ENCODE measurements at regions not wholly inside any gene's neighbourhood (a gene's known extent, or its start where the extent isn't known, plus 50 kb on each side); places are given as distances from the start of the nearest gene placed in this dataset.
A peak's percentile ranks its signal among the peaks of the same experiment; 100 is the strongest.

GRCh38 chr5:178787889-178788288 lies 57.4 kb upstream of the ZNF354A start:
- H3K36me3 ChIP-seq (ENCODE audit: control insufficient read depth, insufficient read depth, low read length) = no peaks in the 10 kb centered on the region
- DNase-seq (ENCODE audit: low read depth) = no peak
- no peaks in the 10 kb centered on the region for H3K27me3 ChIP-seq (ENCODE audit: control insufficient read depth, insufficient read depth, low read length)
- no peak overlapping the region for H3K4me3 ChIP-seq (ENCODE audit: low read depth, low read length)
- TF ChIP-seq CTCF (IDR thresholded peaks at IDR 0.05; ENCODE audit: insufficient read depth, low read length, poor library complexity, severe bottlenecking) = no peak

GRCh38 chr5:178786859-178787499 lies 56.5 kb upstream of the ZNF354A start:
- H3K27me3 ChIP-seq (ENCODE audit: control insufficient read depth, insufficient read depth, low read length) = no peaks in the 10 kb centered on the region
- TF ChIP-seq CTCF (IDR thresholded peaks at IDR 0.05; ENCODE audit: insufficient read depth, low read length, poor library complexity, severe bottlenecking) = no peak
- H3K36me3 ChIP-seq (ENCODE audit: control insufficient read depth, insufficient read depth, low read length) = no peaks in the 10 kb centered on the region
- H3K4me3 ChIP-seq (ENCODE audit: low read depth, low read length) = no peak overlapping the region
- peak; percentile 83 for DNase-seq (ENCODE audit: low read depth)

- no peaks in the 10 kb centered on the region for H3K27me3 ChIP-seq (ENCODE audit: control insufficient read depth, insufficient read depth, low read length)
- H3K36me3 ChIP-seq (ENCODE audit: control insufficient read depth, insufficient read depth, low read length) = no peaks in the 10 kb centered on the region
- DNase-seq (ENCODE audit: low read depth) = no peak
- no peak overlapping the region for H3K4me3 ChIP-seq (ENCODE audit: low read depth, low read length)
- no peak for TF ChIP-seq CTCF (IDR thresholded peaks at IDR 0.05; ENCODE audit: insufficient read depth, low read length, poor library complexity, severe bottlenecking)
Measured at GRCh38 chr5:178786417-178786816, 56.0 kb upstream of the ZNF354A start.

- no peak for TF ChIP-seq CTCF (IDR thresholded peaks at IDR 0.05; ENCODE audit: insufficient read depth, low read length, poor library complexity, severe bottlenecking)
- Histone ChIP-seq H3K36me3 (ENCODE audit: control insufficient read depth, insufficient read depth, low read length) (no peaks in the 10 kb centered on the region), H3K4me3 (ENCODE audit: low read depth, low read length) (no peak overlapping the region), H3K27me3 (ENCODE audit: control insufficient read depth, insufficient read depth, low read length) (no peaks in the 10 kb centered on the region)
- DNase-seq (ENCODE audit: low read depth) = peak; percentile 63
Measured at GRCh38 chr5:178785999-178786398, 55.5 kb upstream of the ZNF354A start.

- no peak for TF ChIP-seq CTCF (IDR thresholded peaks at IDR 0.05; ENCODE audit: insufficient read depth, low read length, poor library complexity, severe bottlenecking)
- no peak for DNase-seq (ENCODE audit: low read depth)
- no peaks in the 10 kb centered on the region for H3K27me3 ChIP-seq (ENCODE audit: control insufficient read depth, insufficient read depth, low read length)
- no peak overlapping the region for H3K4me3 ChIP-seq (ENCODE audit: low read depth, low read length)
- no peaks in the 10 kb centered on the region for H3K36me3 ChIP-seq (ENCODE audit: control insufficient read depth, insufficient read depth, low read length)
Measured at GRCh38 chr5:178784391-178784790, 53.9 kb upstream of the ZNF354A start.

GRCh38 chr5:178781936-178782335 lies 51.5 kb upstream of the ZNF354A start:
- H3K36me3 ChIP-seq (ENCODE audit: control insufficient read depth, insufficient read depth, low read length) = no peaks in the 10 kb centered on the region
- no peak for DNase-seq (ENCODE audit: low read depth)
- TF ChIP-seq CTCF (IDR thresholded peaks at IDR 0.05; ENCODE audit: insufficient read depth, low read length, poor library complexity, severe bottlenecking) = no peak
- H3K4me3 ChIP-seq (ENCODE audit: low read depth, low read length) = no peak overlapping the region
- H3K27me3 ChIP-seq (ENCODE audit: control insufficient read depth, insufficient read depth, low read length) = no peaks in the 10 kb centered on the region
